ENCODE measurements at regions not wholly inside any gene's neighbourhood (a gene's known extent, or its start where the extent isn't known, plus 50 kb on each side); places are given as distances from the start of the nearest gene placed in this dataset.

DNA sequence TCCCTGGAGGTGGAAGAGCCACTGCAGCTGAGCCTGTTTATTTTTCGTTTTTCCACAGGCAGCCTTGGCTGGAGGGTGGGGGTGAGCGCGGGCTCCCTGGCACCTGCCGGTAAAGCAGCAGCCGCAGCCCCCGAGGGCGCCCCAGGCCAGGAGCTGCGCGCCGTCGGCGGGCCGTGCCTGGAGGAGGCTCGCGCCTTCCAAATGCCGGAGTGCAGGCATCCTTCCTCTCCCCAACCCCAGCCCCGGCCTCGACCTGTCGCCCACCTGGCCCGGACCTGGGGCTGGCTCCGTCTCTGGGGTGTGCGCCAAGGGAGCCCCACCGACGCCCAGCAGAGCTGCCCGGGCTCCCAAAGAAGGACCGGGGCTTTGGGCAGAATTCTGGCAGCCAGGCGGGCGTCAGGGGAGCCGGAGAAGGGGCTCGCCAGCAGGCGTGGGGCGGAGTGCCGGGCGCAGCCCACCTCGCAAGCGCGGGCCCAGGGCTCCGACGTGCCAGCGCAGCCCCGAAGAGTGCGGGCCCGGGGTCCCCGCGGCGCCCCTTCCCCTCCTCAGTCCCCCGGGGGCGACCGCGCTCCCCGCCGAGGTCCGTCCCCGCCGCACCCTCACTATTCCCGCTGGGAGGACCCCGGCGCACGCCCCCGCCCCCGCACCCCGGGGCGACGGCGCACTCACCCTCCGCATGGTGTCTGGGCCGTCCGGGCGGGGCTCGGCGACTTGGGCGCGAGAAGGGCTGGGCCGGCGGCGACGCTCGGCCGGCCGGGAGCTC lies 130.3 kb downstream of the NDUFA12 start:
- TF ChIP-seq, protein P1, sequence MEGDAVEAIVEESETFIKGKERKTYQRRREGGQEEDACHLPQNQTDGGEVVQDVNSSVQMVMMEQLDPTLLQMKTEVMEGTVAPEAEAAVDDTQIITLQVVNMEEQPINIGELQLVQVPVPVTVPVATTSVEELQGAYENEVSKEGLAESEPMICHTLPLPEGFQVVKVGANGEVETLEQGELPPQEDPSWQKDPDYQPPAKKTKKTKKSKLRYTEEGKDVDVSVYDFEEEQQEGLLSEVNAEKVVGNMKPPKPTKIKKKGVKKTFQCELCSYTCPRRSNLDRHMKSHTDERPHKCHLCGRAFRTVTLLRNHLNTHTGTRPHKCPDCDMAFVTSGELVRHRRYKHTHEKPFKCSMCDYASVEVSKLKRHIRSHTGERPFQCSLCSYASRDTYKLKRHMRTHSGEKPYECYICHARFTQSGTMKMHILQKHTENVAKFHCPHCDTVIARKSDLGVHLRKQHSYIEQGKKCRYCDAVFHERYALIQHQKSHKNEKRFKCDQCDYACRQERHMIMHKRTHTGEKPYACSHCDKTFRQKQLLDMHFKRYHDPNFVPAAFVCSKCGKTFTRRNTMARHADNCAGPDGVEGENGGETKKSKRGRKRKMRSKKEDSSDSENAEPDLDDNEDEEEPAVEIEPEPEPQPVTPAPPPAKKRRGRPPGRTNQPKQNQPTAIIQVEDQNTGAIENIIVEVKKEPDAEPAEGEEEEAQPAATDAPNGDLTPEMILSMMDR (IDR thresholded peaks at IDR 0.05), result no peak
- H3K27me3 ChIP-seq, result peaks cover 0 to 48% of the 10 kb centered on the region in 2 donors
- peaks cover 0 to 30% (median 16%) of the 10 kb centered on the region in 4 donors for H3K4me1 ChIP-seq
- intact Hi-C loops (cut with DNase I; ENCODE audit: low total_unique reads), result no loop called here
- no peaks in the 10 kb centered on the region for H3K36me3 ChIP-seq
- no peaks in the 10 kb centered on the region for H3K9me3 ChIP-seq
- no peak overlapping the region for H3K27ac ChIP-seq
- peak overlapping the region; percentile 48 to 55 for H3K4me3 ChIP-seq
- no peak for DNase-seq

DNA sequence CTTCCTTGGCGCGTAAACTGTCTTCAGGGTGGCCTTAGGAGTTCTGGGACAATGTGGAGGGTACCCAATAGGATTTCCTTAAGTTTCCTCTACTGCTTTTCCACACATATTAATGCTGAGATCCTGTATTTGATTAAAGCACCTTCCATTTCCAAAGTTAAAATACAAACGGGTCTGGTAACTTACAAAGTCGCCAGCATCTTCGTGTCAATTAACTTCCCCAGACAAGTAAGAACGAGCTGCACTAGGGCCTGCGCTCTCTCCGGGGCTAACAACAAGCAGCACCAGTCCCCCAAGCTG lies 130.9 kb downstream of the NDUFA12 start:
- Histone ChIP-seq H3K4me1 (peaks cover 0 to 30% (median 16%) of the 10 kb centered on the region in 4 donors), H3K9me3 (no peaks in the 10 kb centered on the region), H3K27ac (no peak overlapping the region), H3K27me3 (peaks cover 0 to 48% of the 10 kb centered on the region in 2 donors), H3K4me3 (peak overlapping the region; percentile 48 to 55), H3K36me3 (no peaks in the 10 kb centered on the region)
- TF ChIP-seq, protein P1 (IDR thresholded peaks at IDR 0.05), result no peak
- intact Hi-C loops (cut with DNase I; ENCODE audit: low total_unique reads), result no loop called here
- DNase-seq, result no peak

DNA sequence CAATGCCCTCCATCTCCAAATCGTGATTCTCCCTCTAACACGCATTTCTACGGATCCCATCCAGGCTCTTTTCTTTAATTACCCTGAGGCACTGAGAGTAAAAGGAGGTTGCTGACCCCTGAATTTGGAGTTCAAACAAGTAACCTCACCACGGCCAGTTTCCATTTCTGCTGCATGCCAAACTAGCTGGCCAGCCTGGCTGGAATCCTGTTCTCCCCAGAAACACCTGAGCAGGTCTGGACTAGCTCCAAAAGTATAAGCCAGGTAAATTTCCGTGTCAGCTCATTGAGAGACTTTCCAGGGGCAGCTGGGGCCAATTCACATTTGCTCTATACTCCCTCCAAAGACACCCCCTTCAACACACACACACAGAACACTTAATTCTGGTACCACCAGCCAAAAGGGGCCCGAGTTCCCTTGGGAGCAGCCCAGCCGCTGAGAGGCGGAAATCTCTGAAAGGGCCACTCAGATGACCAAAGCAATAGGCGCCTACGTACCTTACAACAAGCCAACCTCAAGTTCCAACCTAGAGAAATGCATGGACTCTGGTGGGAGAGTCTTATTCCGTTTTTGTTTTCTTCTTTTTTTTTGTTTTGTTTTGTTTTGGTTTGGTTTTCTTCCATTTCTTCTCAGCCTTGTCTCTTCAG lies 131.4 kb downstream of the NDUFA12 start:
- no peak overlapping the region for H3K4me3 ChIP-seq
- no peaks in the 10 kb centered on the region for H3K9me3 ChIP-seq
- no peak overlapping the region for H3K27ac ChIP-seq
- intact Hi-C loops (cut with DNase I; ENCODE audit: low total_unique reads), result no loop called here
- TF ChIP-seq, protein P1 (IDR thresholded peaks at IDR 0.05), result no peak
- H3K27me3 ChIP-seq, result peaks cover 0 to 48% of the 10 kb centered on the region in 2 donors
- peaks cover 0 to 30% (median 16%) of the 10 kb centered on the region in 4 donors for H3K4me1 ChIP-seq
- DNase-seq, result no peak
- no peaks in the 10 kb centered on the region for H3K36me3 ChIP-seq

DNA sequence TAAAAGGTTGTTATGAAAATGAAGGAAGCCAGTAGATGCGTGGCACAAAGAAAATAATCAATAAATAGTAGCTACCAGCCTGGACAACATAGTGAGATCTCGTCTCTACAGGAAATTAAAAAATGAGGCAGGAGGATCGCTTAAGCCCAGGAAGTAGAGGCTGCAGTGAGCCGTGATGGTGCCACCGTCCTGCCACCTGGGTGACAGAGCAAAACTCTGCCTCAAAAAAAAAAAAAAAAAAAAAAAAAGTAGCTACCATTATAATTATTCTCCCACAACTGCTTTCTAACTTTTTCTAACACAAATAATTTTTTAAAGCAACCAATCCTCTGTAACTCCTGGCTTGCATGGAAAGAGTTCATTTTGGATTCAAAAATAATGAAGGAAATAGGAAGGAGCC lies 133.0 kb downstream of the NDUFA12 start:
- TF ChIP-seq, protein P1 (IDR thresholded peaks at IDR 0.05), result no peak
- Histone ChIP-seq H3K9me3 (no peaks in the 10 kb centered on the region), H3K36me3 (no peaks in the 10 kb centered on the region), H3K4me1 (peaks cover 0 to 30% (median 16%) of the 10 kb centered on the region in 4 donors), H3K27ac (no peak overlapping the region), H3K27me3 (peaks cover 0 to 46% of the 10 kb centered on the region in 2 donors), H3K4me3 (no peak overlapping the region)
- intact Hi-C loops (cut with DNase I; ENCODE audit: low total_unique reads), result no loop called here
- DNase-seq, result no peak

DNA sequence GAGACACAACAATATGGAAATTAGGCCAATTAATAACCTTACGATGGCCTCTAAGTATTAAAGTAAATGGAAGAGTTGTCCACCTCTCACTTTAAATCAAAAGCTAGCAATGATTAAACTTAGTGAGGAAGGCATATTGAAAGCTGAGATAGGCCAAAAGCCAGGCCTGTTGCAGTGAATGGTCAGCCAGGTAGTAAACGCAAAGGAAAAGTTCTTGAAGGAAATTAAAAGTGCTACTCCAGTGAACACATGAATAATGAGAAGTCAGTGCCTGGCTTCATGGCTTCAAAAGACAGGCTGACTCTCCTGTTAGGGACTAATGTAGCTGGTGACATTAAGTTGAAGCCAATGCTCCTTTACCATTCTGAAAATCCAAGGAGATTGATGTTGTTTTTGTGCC lies 135.3 kb downstream of the NDUFA12 start:
- TF ChIP-seq, protein P1 (IDR thresholded peaks at IDR 0.05), result no peak
- Histone ChIP-seq H3K27ac (no peak overlapping the region), H3K9me3 (no peaks in the 10 kb centered on the region), H3K4me3 (no peak overlapping the region), H3K36me3 (no peaks in the 10 kb centered on the region), H3K4me1 (peaks cover 0 to 12% (median 6%) of the 10 kb centered on the region in 4 donors), H3K27me3 (peaks cover 0 to 35% of the 10 kb centered on the region in 2 donors)
- DNase-seq, result no peak
- intact Hi-C loops (cut with DNase I; ENCODE audit: low total_unique reads), result no loop called here

All from tibial artery (tissue), 4 donors.